Parathyroid adenoma (tissue), 2 donors: ENCODE measurements at regions not wholly inside any gene's neighbourhood (a gene's known extent, or its start where the extent isn't known, plus 50 kb on each side); places are given as distances from the start of the nearest gene placed in this dataset.

Experiments used
- H2AFZ ChIP-seq: fragments of 300-600 bp; sonication (generic); one replicate; pipeline ENCODE4 v1.7.0; 2017; ENCODE audit warnings: antibody characterized with exemption, mild to moderate bottlenecking
- H3K27ac ChIP-seq: fragments of 300-600 bp; sonication (generic); one replicate; pipeline ENCODE4 v1.7.0; 2017
- H3K27me3 ChIP-seq: fragments of 300-600 bp; sonication (generic); one replicate; pipeline ENCODE4 v1.7.0; 2017; ENCODE audit warnings: low read length; ENCODE audit not compliant: control insufficient read depth, insufficient read depth
- H3K36me3 ChIP-seq: fragments of 300-600 bp; sonication (generic); one replicate; pipeline ENCODE4 v1.7.0; 2017; ENCODE audit warnings: low read length; ENCODE audit not compliant: control insufficient read depth, insufficient read depth
- H3K4me1 ChIP-seq: fragments of 300-600 bp; sonication (generic); one replicate; pipeline ENCODE4 v1.7.0; 2017; ENCODE audit warnings: control low read depth
- H3K4me2 ChIP-seq: fragments of 300-600 bp; sonication (generic); one replicate; pipeline ENCODE4 v1.7.0; 2017; ENCODE audit warnings: low read length
- H3K4me3 ChIP-seq: fragments of 300-600 bp; sonication (generic); one replicate; pipeline ENCODE4 v1.7.0; 2017; ENCODE audit warnings: low read depth, low read length
- H3K79me2 ChIP-seq: fragments of 300-600 bp; sonication (generic); one replicate; pipeline ENCODE4 v1.7.0; 2017; ENCODE audit warnings: control low read depth
- H3K9ac ChIP-seq: fragments of 300-600 bp; sonication (generic); one replicate; pipeline ENCODE4 v1.7.0; 2017; ENCODE audit warnings: mild to moderate bottlenecking
- H3K9me3 ChIP-seq: fragments of 300-600 bp; sonication (generic); one replicate; pipeline ENCODE4 v1.7.0; 2017; ENCODE audit warnings: low read length; ENCODE audit not compliant: control insufficient read depth
- CTCF ChIP-seq: fragments of 300-600 bp; sonication (generic); IDR thresholded peaks from one replicate; pipeline ENCODE4 v1.7.0; 2017; ENCODE audit warnings: antibody characterized with exemption, mild to moderate bottlenecking
- donor health status: primary hyperparathyroidism.

GRCh38 chr1:87852410-87853161 lies 523.9 kb downstream of the LMO4 start:
- Histone ChIP-seq H3K9me3 (no peaks in the 10 kb centered on the region), H2AFZ (no peak overlapping the region), H3K9ac (no peak overlapping the region), H3K4me1 (no peaks in the 10 kb centered on the region), H3K27me3 (no peaks in the 10 kb centered on the region), H3K79me2 (no peaks in the 10 kb centered on the region), H3K4me2 (no peak overlapping the region), H3K27ac (no peak overlapping the region), H3K4me3 (no peak overlapping the region), H3K36me3 (no peaks in the 10 kb centered on the region)
- no peak for TF ChIP-seq CTCF

DNA sequence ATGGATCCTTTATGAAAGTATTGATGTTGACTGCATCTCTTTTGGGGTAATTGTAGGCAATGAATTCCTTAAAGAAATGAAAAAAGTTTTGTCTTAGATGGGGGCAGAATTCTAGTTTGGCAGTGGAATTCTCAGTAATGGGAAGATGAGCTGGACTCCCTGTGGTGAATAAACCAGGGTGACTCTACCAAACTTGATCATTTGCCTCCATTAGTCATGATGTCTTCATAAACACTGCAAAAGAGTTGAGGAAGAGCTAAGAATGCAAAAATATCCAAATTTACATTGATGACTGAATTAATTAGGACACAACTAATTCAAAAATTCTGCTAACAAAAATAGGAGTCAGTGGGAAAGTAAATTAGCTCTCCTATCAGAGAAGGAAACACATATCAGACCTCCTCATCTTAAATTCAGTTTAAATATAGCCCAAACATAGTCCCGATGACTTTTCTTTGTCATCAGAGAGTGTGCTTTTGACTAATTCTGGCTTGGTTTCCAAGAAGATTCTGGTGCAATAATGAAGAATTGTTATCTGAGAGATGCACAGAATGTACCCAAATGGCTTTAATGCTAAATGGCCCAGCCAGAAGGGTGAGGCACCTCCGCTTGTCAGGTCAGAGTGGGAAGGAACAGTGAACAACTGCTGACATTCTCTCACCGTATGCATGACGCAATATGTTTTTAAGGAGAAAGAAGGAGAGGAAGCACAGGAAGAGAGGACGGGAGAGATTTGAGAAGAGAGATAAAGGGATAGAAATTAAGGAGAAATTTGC lies 525.1 kb downstream of the LMO4 start:
- Histone ChIP-seq H3K9me3 (no peaks in the 10 kb centered on the region), H3K36me3 (no peaks in the 10 kb centered on the region), H3K27ac (no peak overlapping the region), H3K27me3 (no peaks in the 10 kb centered on the region), H3K79me2 (no peaks in the 10 kb centered on the region), H3K9ac (no peak overlapping the region), H2AFZ (no peak overlapping the region), H3K4me1 (no peaks in the 10 kb centered on the region), H3K4me3 (no peak overlapping the region), H3K4me2 (no peak overlapping the region)
- no peak for TF ChIP-seq CTCF

DNA sequence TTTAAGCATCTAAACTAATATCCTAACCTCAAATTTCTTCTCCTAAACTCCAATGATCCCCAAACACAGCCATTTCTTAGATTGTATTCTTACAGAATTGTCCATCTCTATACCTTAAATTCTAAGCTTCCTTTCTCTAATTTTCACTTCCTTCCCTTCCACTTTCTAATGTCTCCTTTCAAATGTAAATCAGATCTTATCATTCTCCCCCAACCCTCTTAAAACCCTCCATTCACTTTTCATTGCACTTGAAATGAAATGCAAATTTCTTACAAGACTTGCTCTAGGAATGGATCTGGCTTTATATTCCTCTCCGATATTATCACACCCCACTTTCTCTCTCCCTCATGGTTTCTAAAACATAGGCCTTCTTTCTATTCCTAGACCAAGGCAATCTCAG lies 534.6 kb downstream of the LMO4 start:
- H3K4me1 ChIP-seq, result no peaks in the 10 kb centered on the region
- no peak for TF ChIP-seq CTCF
- H3K27ac ChIP-seq, result no peak overlapping the region
- no peak overlapping the region for H3K9ac ChIP-seq
- H3K36me3 ChIP-seq, result no peaks in the 10 kb centered on the region
- H3K4me2 ChIP-seq, result no peak overlapping the region
- H3K27me3 ChIP-seq, result no peaks in the 10 kb centered on the region
- no peak overlapping the region for H3K4me3 ChIP-seq
- H2AFZ ChIP-seq, result no peak overlapping the region
- H3K79me2 ChIP-seq, result no peaks in the 10 kb centered on the region
- H3K9me3 ChIP-seq, result no peaks in the 10 kb centered on the region

DNA sequence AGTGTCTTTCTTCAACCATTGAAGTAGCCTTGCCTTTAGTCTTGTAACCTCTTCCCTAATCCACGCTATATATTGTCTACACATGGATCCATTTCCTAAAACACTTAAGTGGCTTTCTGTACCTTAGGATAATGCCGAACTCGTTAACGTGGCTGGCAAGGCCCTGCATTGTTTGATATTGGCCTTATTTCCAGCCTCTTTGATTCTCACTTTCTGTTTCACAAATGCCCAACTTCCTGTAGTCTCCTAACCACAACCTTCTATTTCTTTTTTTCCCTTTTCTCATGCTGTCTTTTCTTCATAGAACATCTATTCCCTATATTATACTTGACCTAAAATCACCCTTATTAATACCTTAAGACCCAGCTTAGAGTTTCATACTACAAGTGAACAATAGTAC lies 536.0 kb downstream of the LMO4 start:
- H3K9ac ChIP-seq, result no peak overlapping the region
- H3K27me3 ChIP-seq, result no peaks in the 10 kb centered on the region
- H3K27ac ChIP-seq, result no peak overlapping the region
- no peaks in the 10 kb centered on the region for H3K4me1 ChIP-seq
- H3K4me3 ChIP-seq, result no peak overlapping the region
- H3K9me3 ChIP-seq, result no peaks in the 10 kb centered on the region
- no peak overlapping the region for H3K4me2 ChIP-seq
- H3K36me3 ChIP-seq, result no peaks in the 10 kb centered on the region
- no peak for TF ChIP-seq CTCF
- no peak overlapping the region for H2AFZ ChIP-seq
- H3K79me2 ChIP-seq, result no peaks in the 10 kb centered on the region
